ENCODE measurements at regions not wholly inside any gene's neighbourhood (a gene's known extent, or its start where the extent isn't known, plus 50 kb on each side); places are given as distances from the start of the nearest gene placed in this dataset.
A peak's percentile ranks its signal among the peaks of the same experiment; 100 is the strongest.
"Not testable (repeated sequence)": the region's sequence is repeated elsewhere in the genome, so short reads cannot be mapped to it uniquely, and the experiment has no call there.

- DNase-seq, result no peak
- ATAC-seq, result no peak
- Mint-ChIP-seq H3K4me1 (no peaks in the 10 kb centered on the region), H3K9me3 (peaks cover 9% of the 10 kb centered on the region), H3K4me3 (no peak overlapping the region), H3K27me3 (peaks cover 11% of the 10 kb centered on the region), H3K36me3 (ENCODE audit: low read depth) (peaks cover 2% of the 10 kb centered on the region), H3K27ac (no peak overlapping the region)
These were observed 117.8 kb upstream of the F13A1 start for GRCh38 chr6:6438286-6438685.

DNA sequence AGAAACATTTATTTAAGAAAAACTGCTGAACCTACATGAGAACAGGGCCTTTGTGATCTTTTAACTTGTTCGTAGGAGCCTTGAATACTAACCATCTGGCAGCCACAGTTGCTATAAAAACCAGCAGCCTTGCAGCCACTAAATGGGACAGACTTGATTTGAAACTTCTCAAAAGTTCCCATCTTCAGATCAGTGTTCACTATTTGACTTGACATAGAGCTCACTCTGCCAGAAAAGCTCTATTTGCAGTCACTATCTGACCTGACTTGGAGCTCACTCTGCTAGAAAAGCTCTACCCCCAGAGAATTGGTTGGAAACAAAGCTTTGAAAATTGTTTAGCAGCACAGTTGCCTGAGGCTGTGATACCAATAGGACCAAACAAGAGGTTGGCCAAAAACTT lies 119.3 kb upstream of the F13A1 start:
- Mint-ChIP-seq H3K9me3 (peaks cover 9% of the 10 kb centered on the region), H3K4me3 (no peak overlapping the region), H3K27me3 (peaks cover 11% of the 10 kb centered on the region), H3K27ac (no peak overlapping the region), H3K4me1 (no peaks in the 10 kb centered on the region), H3K36me3 (ENCODE audit: low read depth) (peaks cover 2% of the 10 kb centered on the region)
- DNase-seq (no peak), ATAC-seq (no peak)

- no peak overlapping the region for H3K4me3 Mint-ChIP-seq
- ATAC-seq (no peak), DNase-seq (no peak)
- no peaks in the 10 kb centered on the region for H3K4me1 Mint-ChIP-seq
- H3K9me3 Mint-ChIP-seq, result no peaks in the 10 kb centered on the region
- H3K27ac Mint-ChIP-seq, result no peak overlapping the region
- peaks cover 14% of the 10 kb centered on the region for H3K27me3 Mint-ChIP-seq
- H3K36me3 Mint-ChIP-seq (ENCODE audit: low read depth), result no peaks in the 10 kb centered on the region
These were observed 131.5 kb upstream of the F13A1 start for GRCh38 chr6:6452002-6452401.

GRCh38 chr6:6453186-6453585 lies 132.7 kb upstream of the F13A1 start:
- no peak overlapping the region for H3K4me3 Mint-ChIP-seq
- H3K27me3 Mint-ChIP-seq, result peaks cover 14% of the 10 kb centered on the region
- no peak for DNase-seq
- no peaks in the 10 kb centered on the region for H3K36me3 Mint-ChIP-seq (ENCODE audit: low read depth)
- no peaks in the 10 kb centered on the region for H3K4me1 Mint-ChIP-seq
- H3K9me3 Mint-ChIP-seq, result no peaks in the 10 kb centered on the region
- ATAC-seq, result no peak
- H3K27ac Mint-ChIP-seq, result no peak overlapping the region

- Mint-ChIP-seq H3K4me3 (no peak overlapping the region), H3K27ac (no peak overlapping the region), H3K9me3 (peaks cover 4% of the 10 kb centered on the region), H3K36me3 (ENCODE audit: low read depth) (no peaks in the 10 kb centered on the region), H3K4me1 (no peaks in the 10 kb centered on the region), H3K27me3 (peaks cover 17% of the 10 kb centered on the region)
- ATAC-seq (no peak), DNase-seq (no peak)
These were observed 133.2 kb upstream of the LY86 start for GRCh38 chr6:6455272-6455671.

DNA sequence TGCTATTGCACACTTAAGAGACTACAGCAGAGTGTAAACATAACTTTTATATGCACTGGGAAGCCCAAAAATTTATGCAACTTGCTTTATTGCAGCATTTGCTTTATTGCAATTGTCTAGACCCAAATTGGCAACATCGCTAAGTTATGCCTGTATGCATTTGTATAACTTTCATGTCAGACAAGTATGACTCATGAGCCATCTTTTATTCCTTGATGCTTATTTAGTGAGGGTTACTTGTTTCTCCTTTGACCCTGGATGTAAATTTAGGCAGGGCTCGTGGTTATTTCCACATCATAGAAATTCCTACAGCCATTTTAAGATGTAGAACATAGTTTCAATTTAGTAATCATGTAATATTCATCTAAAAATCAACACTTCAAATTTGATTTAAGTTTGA lies 130.3 kb upstream of the LY86 start:
- H3K36me3 Mint-ChIP-seq (ENCODE audit: low read depth), result no peaks in the 10 kb centered on the region
- no peaks in the 10 kb centered on the region for H3K4me1 Mint-ChIP-seq
- no peak overlapping the region for H3K4me3 Mint-ChIP-seq
- DNase-seq (no peak), ATAC-seq (no peak)
- peaks cover 17% of the 10 kb centered on the region for H3K27me3 Mint-ChIP-seq
- no peak overlapping the region for H3K27ac Mint-ChIP-seq
- H3K9me3 Mint-ChIP-seq, result peaks cover 4% of the 10 kb centered on the region

- not testable (repeated sequence) for H3K36me3 Mint-ChIP-seq (ENCODE audit: low read depth); H3K9me3 Mint-ChIP-seq; H3K4me1 Mint-ChIP-seq; H3K27ac Mint-ChIP-seq; DNase-seq; ATAC-seq; H3K4me3 Mint-ChIP-seq
- H3K27me3 Mint-ChIP-seq, result peaks cover 22% of the 10 kb centered on the region
These were observed 128.6 kb upstream of the LY86 start for GRCh38 chr6:6459963-6460362.

DNA sequence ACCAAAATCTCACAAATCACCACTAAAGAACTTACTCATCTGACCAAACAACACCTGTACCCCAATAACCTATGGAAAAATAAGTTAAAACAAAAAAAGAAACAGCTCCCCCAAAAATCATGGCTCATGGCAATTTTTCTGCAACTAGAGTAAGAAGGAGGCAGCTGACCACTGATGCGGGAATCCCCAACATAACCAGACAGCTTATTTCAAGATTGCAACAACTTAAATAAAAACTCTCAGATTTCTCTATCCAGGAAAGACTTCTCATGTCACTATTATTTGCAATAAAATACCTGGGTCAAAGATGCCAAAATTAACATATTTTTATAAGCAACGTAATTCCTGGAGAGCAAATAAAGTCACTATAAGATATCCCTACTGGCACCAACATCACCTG lies 128.1 kb upstream of the LY86 start:
- Mint-ChIP-seq H3K9me3 (peaks cover 4% of the 10 kb centered on the region), H3K27me3 (peaks cover 25% of the 10 kb centered on the region), H3K4me3 (no peak overlapping the region), H3K4me1 (no peaks in the 10 kb centered on the region), H3K36me3 (ENCODE audit: low read depth) (no peaks in the 10 kb centered on the region), H3K27ac (no peak overlapping the region)
- DNase-seq (no peak), ATAC-seq (no peak)

- Mint-ChIP-seq H3K4me1 (no peaks in the 10 kb centered on the region), H3K4me3 (no peak overlapping the region), H3K27me3 (peaks cover 25% of the 10 kb centered on the region), H3K27ac (no peak overlapping the region), H3K36me3 (ENCODE audit: low read depth) (no peaks in the 10 kb centered on the region), H3K9me3 (peaks cover 4% of the 10 kb centered on the region)
- no peak for DNase-seq
- no peak for ATAC-seq
These were observed 127.4 kb upstream of the LY86 start for GRCh38 chr6:6461138-6461537.

DNA sequence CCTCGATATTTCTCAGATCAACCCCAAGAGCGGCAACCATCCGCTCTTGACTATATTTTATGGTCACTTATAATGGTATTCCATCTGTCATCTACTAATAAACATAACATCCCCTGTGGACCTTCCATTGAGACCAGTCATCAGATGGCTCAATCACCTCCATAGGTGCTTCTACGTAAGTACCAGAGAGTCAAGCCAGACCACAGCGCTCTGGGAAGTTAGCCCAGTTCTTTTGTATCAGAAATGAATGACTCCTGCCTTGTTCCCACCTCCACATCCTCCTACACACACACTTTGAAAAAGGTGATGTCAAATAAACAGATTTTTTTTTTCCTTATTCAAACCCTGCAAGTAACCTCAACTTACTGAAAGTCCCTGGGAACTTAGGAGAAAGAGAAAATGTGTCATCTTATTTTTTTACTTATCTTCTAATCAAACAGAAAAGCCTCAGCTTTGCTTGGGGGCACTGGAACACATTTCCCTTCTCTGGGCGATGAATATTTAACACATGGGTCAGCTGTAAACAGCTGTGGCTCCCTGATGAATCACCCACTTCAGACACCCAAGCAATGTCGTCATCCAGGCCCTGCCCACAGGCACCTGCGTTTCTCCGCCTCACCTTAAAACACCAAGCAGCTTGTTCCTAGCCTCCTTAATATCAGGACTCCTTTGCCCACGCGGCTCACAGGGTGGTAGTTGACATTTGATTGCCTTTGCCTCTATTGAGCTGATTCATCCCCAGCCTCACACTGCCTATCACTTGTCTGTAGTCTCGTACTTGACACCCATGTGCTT lies 121.4 kb upstream of the LY86 start:
- Mint-ChIP-seq H3K27ac (no peak overlapping the region), H3K36me3 (ENCODE audit: low read depth) (no peaks in the 10 kb centered on the region), H3K4me1 (peaks cover 4% of the 10 kb centered on the region), H3K9me3 (peaks cover 12% of the 10 kb centered on the region), H3K27me3 (peaks cover 17% of the 10 kb centered on the region), H3K4me3 (no peak overlapping the region)
- DNase-seq (no peak), ATAC-seq (peak; percentile 40)

- ATAC-seq (no peak), DNase-seq (no peak)
- H3K4me1 Mint-ChIP-seq, result peaks cover 4% of the 10 kb centered on the region
- H3K9me3 Mint-ChIP-seq, result peaks cover 12% of the 10 kb centered on the region
- no peak overlapping the region for H3K27ac Mint-ChIP-seq
- H3K27me3 Mint-ChIP-seq, result peaks cover 12% of the 10 kb centered on the region
- no peak overlapping the region for H3K4me3 Mint-ChIP-seq
- H3K36me3 Mint-ChIP-seq (ENCODE audit: low read depth), result no peaks in the 10 kb centered on the region
These were observed 119.4 kb upstream of the LY86 start for GRCh38 chr6:6469074-6469473.

DNA sequence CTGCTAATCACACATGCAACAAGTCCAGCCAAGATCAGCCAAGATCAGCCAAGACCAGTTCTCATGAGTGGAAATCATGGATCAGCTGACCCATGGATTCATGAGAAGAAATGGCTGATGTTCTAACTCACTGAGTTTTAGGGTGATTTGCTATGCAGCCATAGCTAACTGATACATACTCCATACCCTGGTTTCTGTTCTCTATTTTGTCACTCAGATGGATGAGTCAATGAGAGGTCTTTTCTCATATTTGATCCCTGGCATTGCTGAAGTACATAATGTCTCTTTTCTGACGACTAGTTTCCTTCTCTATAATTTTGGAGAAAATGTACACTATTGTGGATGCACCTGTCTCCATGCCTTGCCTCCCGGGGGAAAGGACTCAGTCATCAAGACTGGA lies 118.4 kb upstream of the LY86 start:
- Mint-ChIP-seq H3K9me3 (peaks cover 12% of the 10 kb centered on the region), H3K36me3 (ENCODE audit: low read depth) (no peaks in the 10 kb centered on the region), H3K27me3 (peaks cover 6% of the 10 kb centered on the region), H3K4me3 (no peak overlapping the region), H3K27ac (no peak overlapping the region), H3K4me1 (peaks cover 4% of the 10 kb centered on the region)
- DNase-seq, result no peak
- no peak for ATAC-seq

DNA sequence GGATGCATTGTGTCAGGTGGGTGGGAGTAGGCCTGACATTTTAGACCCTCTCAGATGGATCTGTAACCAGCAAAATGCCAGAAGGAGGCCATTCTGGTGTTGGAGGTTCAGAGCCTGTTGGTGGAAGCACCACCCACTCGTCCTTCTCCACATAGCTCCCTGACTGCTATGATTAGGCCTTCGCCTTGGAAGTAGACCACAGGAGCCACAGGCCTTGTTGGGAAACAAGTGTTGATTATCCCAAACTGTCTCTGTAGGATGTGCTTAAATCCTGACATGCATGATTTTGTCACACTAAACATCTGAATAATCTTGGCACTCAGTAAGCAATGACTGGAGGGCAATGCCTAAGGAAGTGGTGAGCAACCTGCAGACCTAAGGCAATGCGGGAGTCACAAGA lies 117.2 kb upstream of the LY86 start:
- H3K27ac Mint-ChIP-seq, result no peak overlapping the region
- no peak for DNase-seq
- ATAC-seq, result no peak

GRCh38 chr6:6474170-6474920 lies 114.2 kb upstream of the LY86 start:
- ATAC-seq (no peak), DNase-seq (no peak)
- no peak overlapping the region for H3K4me3 Mint-ChIP-seq
- H3K36me3 Mint-ChIP-seq (ENCODE audit: low read depth), result no peaks in the 10 kb centered on the region
- H3K27me3 Mint-ChIP-seq, result peaks cover 3% of the 10 kb centered on the region
- H3K27ac Mint-ChIP-seq, result no peak overlapping the region
- H3K9me3 Mint-ChIP-seq, result peaks cover 12% of the 10 kb centered on the region
- H3K4me1 Mint-ChIP-seq, result no peaks in the 10 kb centered on the region

More for the DNA sequence above, 117.2 kb upstream of the LY86 start:
- H3K4me3 Mint-ChIP-seq, result no peak overlapping the region
- peaks cover 12% of the 10 kb centered on the region for H3K9me3 Mint-ChIP-seq
- peaks cover 3% of the 10 kb centered on the region for H3K27me3 Mint-ChIP-seq
- H3K36me3 Mint-ChIP-seq (ENCODE audit: low read depth), result no peaks in the 10 kb centered on the region
- peaks cover 4% of the 10 kb centered on the region for H3K4me1 Mint-ChIP-seq

- peaks cover 17% of the 10 kb centered on the region for H3K27me3 Mint-ChIP-seq
- H3K4me3 Mint-ChIP-seq, result no peak overlapping the region
- no peaks in the 10 kb centered on the region for H3K4me1 Mint-ChIP-seq
- DNase-seq (no peak), ATAC-seq (no peak)
- H3K27ac Mint-ChIP-seq, result no peak overlapping the region
- no peaks in the 10 kb centered on the region for H3K9me3 Mint-ChIP-seq
- H3K36me3 Mint-ChIP-seq (ENCODE audit: low read depth), result no peaks in the 10 kb centered on the region
These were observed 108.7 kb upstream of the LY86 start for GRCh38 chr6:6479785-6480184.

Measured in activated naive CD8-positive, alpha-beta T cell treated with anti-CD3 and anti-CD28 coated beads, Interleukin-2, amount 50 U/mL, for 24 hours (primary cell).